KG1 (cell line): ENCODE measurements at regions not wholly inside any gene's neighbourhood (a gene's known extent, or its start where the extent isn't known, plus 50 kb on each side); places are given as distances from the start of the nearest gene placed in this dataset.
A peak's percentile ranks its signal among the peaks of the same experiment; 100 is the strongest.

Source experiments
- DNase-seq: peaks from one replicate; lab custom pipeline; 2025; lab: John Stamatoyannopoulos, UW

DNA sequence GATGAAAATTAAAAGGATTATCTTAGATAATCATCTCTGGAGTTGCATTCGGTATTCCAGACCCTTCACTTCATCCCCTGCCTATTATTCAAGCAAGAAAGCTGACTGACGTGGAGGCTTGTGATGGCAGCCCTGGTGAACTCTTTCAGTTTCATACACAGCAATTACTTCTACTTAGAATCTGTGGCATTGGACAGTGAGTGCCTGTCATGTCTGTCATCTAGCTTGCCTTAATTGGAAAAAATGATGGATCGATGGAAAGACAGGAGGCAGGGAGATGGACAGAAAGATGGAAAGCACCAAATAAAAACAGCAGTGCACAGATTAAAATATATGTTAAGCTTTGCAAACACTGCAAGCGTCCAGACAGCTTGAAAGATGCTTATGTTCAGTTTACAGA lies 1371.0 kb upstream of the CDH6 start:
- no peak for DNase-seq

DNA sequence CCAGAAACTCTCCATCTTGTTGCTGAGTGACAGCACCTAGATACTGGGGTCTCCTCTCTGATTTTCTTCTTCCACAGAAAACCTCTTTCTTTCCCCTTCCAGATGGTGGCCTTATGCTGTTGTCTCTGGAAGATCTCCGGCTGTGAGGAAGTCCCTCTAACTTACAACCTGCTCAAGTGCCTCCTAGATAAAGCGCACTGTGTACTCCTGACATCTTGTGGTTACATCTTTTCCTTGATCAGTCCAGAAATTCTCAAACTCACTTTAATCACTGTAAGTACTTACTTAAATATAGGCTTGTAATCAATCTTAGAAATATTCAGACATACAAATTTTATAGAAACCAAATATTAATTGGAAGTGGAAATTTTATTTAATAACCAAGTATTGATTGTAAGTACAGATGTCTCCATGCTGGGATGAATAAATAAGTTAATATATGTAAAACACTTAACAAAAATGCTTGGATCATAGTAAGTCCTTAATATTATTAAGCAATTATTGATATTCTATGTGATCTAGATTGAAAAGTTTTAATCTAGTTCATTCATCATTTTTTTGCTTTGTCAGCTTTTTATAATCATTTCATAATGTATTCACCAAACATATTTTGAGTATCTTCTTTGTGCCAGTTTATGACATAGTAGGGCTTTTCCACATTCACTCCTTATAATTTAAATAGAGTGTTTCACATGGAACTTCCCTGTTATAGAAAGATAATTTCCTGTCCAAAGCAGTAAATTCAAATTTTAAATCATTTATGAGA lies 1381.4 kb upstream of the CDH6 start:
- no peak for DNase-seq

DNA sequence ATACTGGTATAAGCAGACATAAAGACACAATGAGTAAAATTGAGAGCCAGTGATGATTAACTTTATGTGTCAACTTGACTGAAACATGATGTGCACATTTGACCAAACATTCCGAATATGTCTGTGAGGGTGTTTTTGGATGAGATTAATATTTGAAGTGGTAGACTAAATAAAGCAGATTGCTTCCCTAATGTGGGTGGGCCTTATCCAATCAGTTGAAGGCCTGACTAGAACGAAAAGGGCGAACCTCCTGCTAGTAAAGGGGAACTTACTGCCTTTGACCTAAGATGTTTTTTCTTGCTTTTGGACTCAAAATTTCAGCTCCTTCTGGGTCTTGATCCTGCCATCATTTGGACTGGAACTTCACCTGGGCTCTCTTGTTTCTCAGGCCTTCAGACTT lies 1387.7 kb upstream of the CDH6 start:
- DNase-seq = no peak

DNA sequence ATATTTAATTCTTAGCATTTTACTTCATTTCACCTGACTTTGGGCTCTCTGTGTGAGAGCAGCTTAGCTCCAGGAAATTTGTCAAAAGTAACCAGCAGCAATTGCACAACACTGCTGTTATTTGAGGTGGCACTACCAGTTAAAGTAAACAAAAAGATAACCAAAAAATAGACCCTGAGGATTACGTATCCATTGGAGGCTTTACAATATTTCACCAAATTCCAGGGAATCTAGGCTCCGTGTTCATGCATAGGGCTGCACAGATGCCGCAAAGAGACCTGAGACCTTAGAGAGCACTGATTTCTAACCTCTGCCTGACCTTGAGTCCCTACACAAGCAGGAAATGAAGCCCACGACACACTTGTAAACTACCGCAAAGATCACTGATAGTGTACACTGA lies 1392.7 kb upstream of the CDH6 start:
- DNase-seq = no peak

DNA sequence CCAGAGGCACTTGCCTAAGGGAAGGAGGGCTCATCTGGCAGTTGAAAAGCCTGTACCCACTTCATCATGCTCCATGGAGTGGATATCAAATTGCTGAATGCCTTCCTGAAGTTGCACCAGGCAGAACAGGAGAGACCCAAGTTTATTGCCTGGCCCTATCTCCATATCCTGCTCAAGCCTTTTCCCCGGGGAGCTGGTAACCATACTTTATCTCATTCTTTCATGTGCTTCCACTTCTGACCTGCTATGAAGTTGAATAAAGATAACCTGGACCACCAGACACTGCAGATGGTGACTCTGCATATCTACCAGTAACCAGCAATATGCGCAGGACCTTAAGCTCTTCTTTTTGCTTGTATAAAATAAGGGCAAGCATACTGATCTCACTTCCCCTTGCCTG lies 1397.5 kb upstream of the CDH6 start:
- no peak for DNase-seq

DNA sequence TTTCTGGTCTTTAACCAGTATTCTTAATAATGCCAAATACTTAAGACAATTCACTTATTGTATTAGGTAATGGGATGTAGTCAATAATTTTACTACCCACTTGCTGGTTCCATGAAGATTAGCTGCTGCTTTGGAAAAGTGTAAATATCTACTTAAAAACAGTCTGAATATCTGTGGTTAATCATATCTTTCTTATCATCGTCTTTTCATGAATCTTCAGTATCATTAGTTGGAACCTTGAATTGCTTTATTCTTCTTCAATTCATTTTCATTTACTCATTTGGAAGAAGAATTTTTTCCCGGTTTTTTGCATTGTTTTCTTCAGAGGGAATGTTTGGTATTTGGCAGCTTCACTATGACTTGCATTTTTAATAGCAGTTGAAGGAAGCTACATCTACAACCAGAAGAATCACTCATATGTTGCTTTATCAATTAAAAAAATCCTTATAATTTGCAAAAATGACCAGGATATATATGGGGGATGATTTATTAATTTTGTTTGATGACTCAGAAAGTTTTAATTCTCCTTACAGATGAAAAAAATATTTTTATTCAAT lies 1398.3 kb upstream of the CDH6 start:
- no peak for DNase-seq

DNA sequence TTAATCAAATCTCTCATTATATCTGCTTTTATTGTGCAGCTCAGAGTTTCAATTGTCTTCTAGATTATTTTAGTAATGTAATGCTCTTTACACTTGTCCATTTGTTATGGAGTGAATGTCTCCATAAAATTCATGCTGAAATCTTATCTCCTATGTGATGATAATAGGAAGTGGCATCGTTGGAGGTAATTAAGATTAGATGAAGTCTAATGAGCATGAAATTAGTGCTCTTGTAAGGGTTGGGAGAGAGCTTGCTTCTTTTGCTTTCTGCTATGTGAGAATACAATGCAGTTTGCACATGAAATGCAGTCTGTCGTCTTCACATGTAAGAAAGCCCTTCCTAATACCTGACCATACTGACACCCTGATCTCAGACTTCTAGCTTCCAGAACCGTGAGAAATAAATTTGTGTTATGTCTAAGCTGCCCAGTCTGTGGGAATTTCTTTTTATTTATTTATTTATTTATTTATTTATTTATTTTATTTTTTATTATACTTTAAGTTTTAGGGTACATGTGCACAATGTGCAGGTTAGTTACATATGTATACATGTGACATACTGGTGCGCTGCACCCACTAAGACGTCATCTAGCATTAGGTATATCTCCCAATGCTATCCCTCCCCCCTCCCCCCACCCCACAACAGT lies 1399.2 kb upstream of the CDH6 start:
- no peak for DNase-seq

DNA sequence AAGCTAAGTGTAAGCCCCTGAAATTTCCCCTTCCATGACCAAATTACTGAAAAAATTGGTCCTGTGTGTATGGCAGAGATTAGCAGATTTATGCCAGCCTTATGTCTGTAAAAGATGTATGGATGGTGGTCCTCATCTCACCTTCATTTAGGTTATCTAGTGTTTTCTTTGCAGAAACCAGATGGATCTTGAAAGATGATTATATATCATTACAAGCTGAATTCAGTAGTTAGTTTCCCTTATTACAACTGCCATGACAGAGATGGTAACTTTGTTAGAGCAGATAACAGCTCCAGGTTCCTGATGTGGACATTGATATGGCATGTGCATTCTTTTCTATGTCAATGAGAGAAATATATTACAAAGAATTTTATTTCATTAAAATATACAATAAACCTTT lies 1403.2 kb upstream of the CDH6 start:
- DNase-seq = no peak

DNA sequence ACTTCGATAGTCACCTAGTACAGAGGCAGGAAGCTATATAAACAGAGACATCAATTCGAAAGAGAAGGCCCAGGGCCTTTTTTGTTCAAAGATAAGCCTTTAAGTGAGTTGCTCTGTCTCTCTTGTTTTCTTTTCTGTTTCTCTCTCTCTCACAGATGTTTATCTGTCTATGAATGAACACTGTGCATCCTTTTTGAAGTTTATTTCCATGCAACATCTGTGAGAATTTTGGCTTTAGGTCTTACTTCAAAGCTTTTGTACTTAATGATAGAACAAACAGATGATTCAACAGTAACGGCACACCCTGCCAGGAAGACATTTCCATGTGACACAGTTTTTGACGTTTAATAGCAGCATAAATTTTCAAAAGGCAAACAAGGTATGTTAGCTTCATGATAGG lies 1413.1 kb upstream of the CDH6 start:
- no peak for DNase-seq

DNA sequence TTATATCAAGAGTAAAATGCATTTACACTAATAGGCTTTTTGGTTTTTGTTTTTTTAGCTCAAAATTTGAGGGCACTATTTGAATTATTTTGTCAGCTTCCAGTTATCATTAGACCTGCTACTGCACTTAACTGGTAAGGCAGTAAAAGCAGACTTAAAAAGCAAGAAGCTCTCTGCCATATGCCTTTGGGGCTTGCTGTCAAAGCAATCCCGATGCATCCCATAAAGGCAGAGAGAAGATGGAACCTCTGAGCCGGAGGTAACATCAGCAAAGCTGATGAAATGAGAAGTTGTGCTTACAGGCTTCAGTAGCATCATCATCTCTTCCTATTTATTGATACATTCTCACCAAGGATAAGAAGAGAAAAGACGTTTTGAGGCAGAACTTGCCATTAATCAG lies 1414.3 kb upstream of the CDH6 start:
- DNase-seq = no peak

DNA sequence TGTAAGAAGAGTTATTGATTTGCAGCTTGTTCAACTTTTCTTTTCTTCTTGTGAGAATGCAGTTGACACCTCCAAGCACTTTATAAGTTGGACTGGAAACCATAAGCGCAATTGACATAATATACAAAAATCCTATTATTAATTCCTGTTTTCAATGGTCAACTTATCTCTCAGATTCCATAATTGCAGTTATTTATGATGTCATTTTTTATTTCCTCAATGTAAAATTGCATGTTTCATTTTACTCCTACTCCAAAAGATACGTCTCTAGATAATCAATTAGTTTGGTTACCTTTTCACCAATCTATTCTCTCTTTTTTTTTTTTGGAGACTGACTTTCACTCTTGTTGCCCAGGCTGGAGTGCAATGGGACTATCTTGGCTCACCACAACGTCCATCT lies 1416.1 kb upstream of the CDH6 start:
- DNase-seq = no peak

DNA sequence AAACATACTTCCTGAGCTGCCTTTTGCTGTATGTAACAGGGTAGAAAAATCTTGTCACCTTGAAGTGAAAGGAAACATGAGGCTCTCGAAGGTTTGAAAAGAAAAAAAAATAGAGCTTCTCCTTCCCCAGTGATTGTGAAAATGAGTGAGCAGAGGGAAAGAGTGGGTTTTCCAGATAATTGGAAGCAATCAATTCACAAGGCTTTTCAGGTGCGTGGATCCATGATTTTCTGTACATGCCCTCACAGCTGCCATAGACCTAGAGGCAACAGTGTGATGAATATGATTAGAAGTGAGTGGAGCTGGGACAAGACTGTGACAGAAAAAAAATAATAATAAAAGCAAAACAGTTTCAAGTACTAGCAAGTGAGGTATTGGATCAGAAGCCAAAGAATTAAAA lies 1422.5 kb upstream of the CDH6 start:
- DNase-seq = no peak

DNA sequence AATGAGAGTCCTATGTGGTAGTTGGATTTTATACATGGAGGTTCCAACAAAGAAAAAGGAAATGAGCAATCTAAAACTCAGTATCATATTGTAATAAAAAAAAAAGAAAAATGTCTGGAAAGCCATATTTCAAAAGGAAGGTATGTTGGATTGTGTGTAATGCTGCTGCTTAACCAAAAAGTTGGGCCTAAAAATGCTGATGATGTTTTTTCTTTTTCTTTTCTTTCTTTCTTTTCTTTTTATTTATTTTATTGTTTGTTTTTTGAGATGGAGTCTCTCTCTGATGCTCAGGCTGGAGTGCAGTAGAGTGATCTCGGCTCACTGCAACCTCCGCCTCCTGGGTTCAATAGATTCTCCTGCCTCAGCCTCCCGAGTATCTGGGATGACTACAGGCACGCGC lies 1424.0 kb upstream of the CDH6 start:
- DNase-seq = no peak

DNA sequence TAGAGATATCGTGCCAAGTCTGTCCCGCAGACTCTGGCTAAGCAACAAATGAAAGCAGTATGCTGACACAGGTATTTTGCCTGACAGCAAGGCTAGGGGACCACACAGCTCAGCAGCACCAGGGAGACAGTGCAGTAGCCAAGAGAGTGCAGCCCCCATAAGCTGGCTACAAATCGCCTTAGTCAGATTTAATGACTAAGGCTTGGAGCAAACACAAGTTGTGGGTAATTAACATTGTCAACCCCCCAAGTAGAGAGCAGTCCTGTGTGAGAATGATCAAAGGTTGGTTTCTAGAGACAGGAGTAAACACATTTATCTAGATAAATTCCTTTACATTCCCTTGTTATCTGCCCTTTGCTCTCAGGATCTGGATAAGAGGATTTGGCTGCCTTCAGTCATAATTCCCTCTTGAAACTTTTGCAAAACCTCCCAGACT lies 1434.5 kb upstream of the CDH6 start:
- DNase-seq = no peak

DNA sequence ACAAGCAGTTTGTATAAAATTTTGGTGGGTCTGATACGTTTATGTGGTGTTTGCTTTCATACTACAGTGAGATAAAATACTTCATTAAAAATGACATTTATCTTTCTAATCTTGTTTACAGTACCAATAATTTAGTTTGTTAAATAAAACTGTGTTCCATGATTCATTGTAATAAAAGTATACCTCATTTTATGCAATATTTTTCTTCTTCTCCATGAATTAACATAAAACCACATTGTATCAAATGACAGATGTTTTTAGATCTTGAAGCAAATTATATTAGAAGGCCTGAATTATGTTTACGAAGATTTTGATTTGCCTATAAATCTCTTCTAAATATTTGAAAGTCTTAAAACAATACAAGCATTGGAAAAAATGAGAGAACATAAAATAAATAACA lies 1443.0 kb upstream of the CDH6 start:
- DNase-seq = no peak

DNA sequence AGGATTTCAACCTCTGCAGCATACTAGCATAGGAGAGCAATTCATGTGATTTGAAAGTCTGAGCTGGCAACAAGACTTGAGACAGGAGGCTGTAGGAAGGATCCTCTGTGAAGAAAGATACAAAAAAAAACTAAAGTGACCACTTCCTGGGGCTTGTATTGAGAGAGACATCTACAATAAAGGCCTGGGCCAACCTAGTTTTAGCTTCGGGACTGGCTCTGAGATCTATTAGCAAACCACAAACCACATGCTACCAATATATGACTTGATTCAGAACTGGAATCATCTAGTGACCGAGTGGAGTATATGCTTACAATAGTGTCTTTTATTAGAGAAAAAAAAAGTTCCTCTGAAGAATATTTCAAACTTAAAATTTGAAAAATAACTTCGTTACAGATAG lies 1448.9 kb upstream of the CDH6 start:
- DNase-seq = no peak

DNA sequence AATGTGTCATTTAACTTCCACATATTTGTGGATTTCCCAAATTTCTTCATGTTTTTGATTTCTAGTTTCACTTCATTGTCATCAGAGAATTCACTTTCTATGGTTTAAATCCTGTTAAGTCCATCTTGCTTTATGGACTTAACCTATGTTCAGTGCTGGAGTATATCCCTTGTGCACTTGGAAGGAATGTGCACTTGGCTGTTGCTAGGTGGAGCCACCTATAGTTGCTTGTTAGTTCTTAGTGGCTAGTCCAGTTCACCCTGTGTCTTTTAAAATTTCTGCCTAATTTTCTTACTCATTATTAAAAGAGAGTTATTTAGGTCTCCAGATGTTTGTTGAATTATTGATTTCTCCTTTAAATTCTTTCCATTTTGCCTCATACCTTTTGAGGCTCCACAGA lies 1472.5 kb upstream of the CDH6 start:
- DNase-seq = no peak

DNA sequence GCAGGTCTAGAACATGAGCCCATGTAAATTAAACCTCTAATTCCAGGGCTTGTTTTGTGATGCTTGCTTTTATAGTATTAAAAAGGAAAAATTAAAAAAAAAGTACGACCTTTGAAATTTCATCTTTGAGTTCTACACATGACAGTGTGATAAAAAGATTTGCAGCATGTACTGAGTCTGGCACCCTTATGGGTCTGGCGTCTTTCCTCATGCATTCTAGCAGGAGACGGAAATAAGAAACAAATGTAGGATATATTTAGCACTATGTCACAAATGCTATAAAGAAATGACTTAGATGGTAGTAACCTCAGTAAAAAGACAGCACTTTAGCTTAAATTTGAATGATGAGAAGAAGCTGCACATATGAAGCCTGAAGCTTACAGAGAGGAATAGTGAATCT lies 1474.3 kb upstream of the CDH6 start:
- DNase-seq = no peak

DNA sequence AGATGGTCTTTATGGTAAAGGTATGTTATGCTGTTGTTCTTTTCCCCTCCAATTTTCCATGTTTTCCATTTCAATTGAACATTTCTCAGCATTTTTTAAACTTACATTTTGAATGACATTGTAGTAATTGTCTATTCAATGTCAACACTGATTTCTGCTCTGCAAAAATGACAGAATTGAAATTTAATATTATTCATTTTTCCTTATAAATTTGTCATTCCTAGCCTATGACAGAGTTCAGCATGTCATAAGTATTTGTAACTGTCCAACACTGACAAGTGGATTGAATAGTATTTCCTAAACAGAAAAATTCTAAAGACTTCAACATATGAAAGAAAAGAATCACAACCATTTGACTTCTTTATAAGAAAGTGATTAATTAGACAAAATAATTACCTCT lies 1478.3 kb upstream of the CDH6 start:
- no peak for DNase-seq

DNA sequence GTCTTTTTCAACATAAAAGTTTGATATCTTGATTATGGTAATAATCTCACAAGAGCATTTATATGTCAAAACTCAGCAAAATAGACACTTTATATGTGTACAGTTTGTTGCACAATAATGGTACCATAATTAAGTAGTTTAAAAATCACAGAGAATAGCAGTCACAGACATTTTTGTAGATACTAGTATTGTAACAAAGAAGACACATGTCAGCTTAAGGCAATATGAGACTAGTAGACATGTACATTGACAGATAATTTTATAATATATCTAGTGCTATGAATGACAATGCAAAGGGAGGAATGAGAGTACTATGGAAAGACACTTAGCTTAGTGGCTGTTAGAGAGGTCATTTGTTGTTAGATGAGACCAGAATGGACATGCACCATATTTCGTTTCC lies 1490.6 kb upstream of the CDH6 start:
- no peak for DNase-seq

DNA sequence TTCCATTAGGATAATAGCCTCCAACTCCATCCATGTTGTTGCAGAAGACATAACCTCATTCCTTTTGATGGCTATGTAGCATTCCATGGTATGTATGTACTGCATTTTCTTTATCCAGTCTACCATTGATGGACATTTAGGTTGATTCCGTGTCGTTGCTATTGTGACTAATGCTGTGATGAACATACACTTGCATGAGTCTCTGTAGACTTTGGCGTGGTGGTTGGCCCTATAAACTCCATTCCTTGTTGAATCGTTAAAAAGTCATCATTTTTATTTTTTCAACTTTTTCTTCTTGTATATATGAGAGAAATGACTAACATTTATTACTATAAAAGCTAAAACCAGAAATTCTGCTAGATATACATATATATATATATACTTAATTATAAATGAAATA lies 1491.9 kb upstream of the CDH6 start:
- DNase-seq = no peak

DNA sequence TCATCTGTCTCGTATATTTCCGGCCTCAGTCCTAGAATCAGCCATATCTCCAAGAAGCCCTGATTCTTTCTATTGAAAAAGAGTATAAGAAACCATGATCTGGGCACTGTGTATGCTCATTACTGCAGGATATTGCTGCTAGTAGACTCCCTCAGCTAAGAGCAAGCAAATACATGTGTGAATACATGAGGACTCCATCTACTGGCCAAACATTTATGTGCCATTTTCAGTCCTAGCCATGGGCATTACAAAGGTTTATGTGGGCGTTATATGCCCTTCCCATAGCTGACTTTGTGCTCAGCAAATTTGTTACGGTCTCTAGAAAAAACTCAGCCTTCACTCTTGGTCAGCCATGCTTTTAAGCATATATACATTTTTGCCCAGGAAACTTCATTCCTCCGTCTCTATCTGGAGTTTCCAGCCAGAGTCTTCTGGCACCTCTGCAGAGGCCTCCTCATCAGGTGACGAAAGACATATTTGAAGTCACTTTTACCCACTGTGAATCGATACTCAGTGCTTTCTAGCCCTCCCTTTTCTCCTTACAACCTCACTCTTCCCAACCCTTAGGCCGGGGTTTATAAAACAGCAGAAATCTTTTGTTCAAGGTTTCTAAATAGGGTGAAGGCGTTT lies 1495.6 kb upstream of the CDH6 start:
- DNase-seq = peak; percentile 20

DNA sequence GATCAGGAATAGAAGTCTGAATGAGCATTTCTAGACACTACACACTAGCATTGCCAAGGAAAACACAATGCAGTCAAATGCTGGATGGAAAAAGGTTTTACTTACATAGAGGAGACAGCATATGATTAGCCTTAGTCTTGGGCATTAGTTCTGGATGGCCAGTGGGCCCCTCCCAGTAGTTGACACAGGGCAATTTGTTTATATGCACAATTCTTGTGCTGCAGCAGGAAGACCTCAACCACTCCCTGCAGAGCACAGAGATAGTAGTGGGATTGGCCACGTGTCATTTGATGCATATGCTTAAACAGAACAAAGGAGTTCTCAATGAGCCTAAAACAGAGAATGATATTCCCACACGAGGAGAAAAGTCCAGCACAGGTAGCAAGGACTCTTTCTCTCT lies 1496.2 kb upstream of the CDH6 start:
- no peak for DNase-seq
